ENCODE measurements at regions not wholly inside any gene's neighbourhood (a gene's known extent, or its start where the extent isn't known, plus 50 kb on each side); places are given as distances from the start of the nearest gene placed in this dataset.
A peak's percentile ranks its signal among the peaks of the same experiment; 100 is the strongest.

- TF ChIP-seq ARID4B (CRISPR knock-in tag; IDR thresholded peaks at IDR 0.05; ENCODE audit: borderline replicate concordance), result no peak
- TF ChIP-seq E2F1 (CRISPR knock-in tag; IDR thresholded peaks at IDR 0.05), result no peak
- no peak for TF ChIP-seq ERG (CRISPR knock-in tag; IDR thresholded peaks at IDR 0.05)
- TF ChIP-seq NFE2L1 (CRISPR knock-in tag; IDR thresholded peaks at IDR 0.05), result no peak
- TF ChIP-seq IRF1 (CRISPR knock-in tag; IDR thresholded peaks at IDR 0.05), result no peak
- TF ChIP-seq ZNF512 (CRISPR knock-in tag; IDR thresholded peaks at IDR 0.05; ENCODE audit: borderline replicate concordance), result no peak
- TF ChIP-seq FOXK1 (CRISPR knock-in tag; IDR thresholded peaks at IDR 0.05), result no peak
Measured at GRCh38 chr12:69003991-69004390, 71.0 kb upstream of the CPM start (continued).

- POLR2A ChIA-PET, result no interaction called here
- CTCF ChIA-PET, result interaction anchor here (1.4 to 1.9 kb wide), 2 partner anchors 63 to 150 kb away, joined by 6 read pairs; no protein-coding TSS in a partner anchor
- peak overlapping the region; percentile 63 for H3K27ac Mint-ChIP-seq
- H3K27me3 Mint-ChIP-seq (ENCODE audit: low read depth), result peaks cover 41% of the 10 kb centered on the region
- peak; percentile 93 for ATAC-seq
- no peak for DNase-seq (ENCODE audit: low spot score)
- peaks cover 25% of the 10 kb centered on the region for H3K4me1 Mint-ChIP-seq
- H3K9me3 Mint-ChIP-seq, result peaks cover 18% of the 10 kb centered on the region
- H3K36me3 Mint-ChIP-seq, result no peaks in the 10 kb centered on the region
- H3K4me3 Mint-ChIP-seq, result peak overlapping the region; percentile 17; the same call in 1 of the 2 replicates
- TF ChIP-seq TEAD1 (CRISPR knock-in tag; IDR thresholded peaks at IDR 0.05), result 0 out of 2 replicates have a peak, but pooled peaks have one; percentile 15
- TF ChIP-seq ZNF423 (CRISPR knock-in tag; IDR thresholded peaks at IDR 0.05), result peak; percentile 88
- TF ChIP-seq GRHL2 (CRISPR knock-in tag; IDR thresholded peaks at IDR 0.05; ENCODE audit: insufficient replicate concordance, severe bottlenecking), result no peak
Measured at GRCh38 chr12:69007101-69007854, 74.3 kb upstream of the CPM start.

- Mint-ChIP-seq H3K36me3 (no peaks in the 10 kb centered on the region), H3K4me1 (peaks cover 25% of the 10 kb centered on the region), H3K9me3 (peaks cover 24% of the 10 kb centered on the region), H3K27ac (no peak overlapping the region), H3K27me3 (ENCODE audit: low read depth) (peaks cover 41% of the 10 kb centered on the region), H3K4me3 (no peak overlapping the region)
- POLR2A ChIA-PET, result no interaction called here
- ATAC-seq (no peak), DNase-seq (ENCODE audit: low spot score) (no peak)
- no peak for TF ChIP-seq HMGXB4 (CRISPR knock-in tag; IDR thresholded peaks at IDR 0.05)
- no peak for TF ChIP-seq ARID4B (CRISPR knock-in tag; IDR thresholded peaks at IDR 0.05; ENCODE audit: borderline replicate concordance)
- no peak for TF ChIP-seq FOXP4 (CRISPR knock-in tag; IDR thresholded peaks at IDR 0.05)
- CTCF ChIA-PET, result interaction anchor here (1.4 to 1.9 kb wide), 2 partner anchors 62 to 149 kb away, joined by 6 read pairs; no protein-coding TSS in a partner anchor
Measured at GRCh38 chr12:69007855-69008351, 74.9 kb upstream of the CPM start.
